ENCODE measurements at regions not wholly inside any gene's neighbourhood (a gene's known extent, or its start where the extent isn't known, plus 50 kb on each side); places are given as distances from the start of the nearest gene placed in this dataset.

DNA sequence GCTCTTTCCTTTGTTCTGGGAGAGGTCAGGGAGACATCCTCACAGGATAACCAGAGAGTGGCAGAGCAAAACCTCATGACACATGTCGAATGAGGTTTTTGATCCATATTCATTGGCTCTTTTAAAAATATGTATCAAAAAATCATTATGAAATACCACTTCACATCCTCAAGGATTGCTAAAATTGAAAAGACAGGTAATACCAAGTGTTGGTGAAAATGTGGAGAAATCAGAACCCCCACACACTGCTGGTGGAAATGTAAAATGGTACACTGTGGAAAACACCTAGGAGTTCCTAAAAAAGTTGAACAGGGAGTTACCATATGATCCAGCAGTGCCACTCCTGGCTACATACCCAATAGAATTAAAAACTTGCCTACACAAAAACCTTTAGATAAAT is 107.8 kb upstream of the ARID2 start:
- TF ChIP-seq CTCF (conservative IDR thresholded peaks at IDR 0.05; ENCODE audit: low read depth, low read length) = no peak
- H3K4me3 ChIP-seq (ENCODE audit: low read depth, low read length) = no peak overlapping the region

DNA sequence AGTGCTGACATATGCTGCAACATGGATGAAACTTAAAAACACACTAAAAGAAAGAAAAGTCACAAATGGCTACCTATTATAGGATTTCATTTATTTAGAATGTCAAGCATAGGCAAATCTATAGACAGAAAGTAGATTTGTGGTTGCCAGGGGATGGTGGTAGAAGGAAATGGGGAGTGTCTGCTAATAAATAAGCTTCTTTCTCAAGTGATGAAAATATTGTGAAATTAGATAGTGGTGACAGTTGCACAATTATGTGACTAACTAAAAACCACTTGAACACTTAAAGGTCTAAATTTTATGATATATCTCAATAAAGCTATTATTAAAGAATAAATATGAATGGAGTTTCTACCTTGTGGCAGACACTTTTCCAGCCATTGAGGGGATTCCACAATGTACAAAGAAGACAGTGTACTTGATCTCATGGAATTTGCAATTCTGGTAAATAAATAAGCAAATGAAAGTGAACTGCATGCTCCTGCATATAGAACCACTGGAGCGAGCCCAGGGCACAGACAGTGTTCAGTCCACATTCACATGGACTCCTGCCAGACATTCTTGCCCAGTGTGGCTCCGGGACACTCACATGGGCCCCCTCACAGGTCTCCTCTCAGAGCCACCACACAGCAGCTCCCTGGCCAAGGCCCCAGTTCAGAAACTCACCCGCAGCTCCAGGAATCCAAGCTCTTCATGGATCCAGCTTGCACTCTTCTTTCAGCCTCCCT is 107.1 kb upstream of the ARID2 start:
- no peak for TF ChIP-seq CTCF (conservative IDR thresholded peaks at IDR 0.05; ENCODE audit: low read depth, low read length)
- no peak overlapping the region for H3K4me3 ChIP-seq (ENCODE audit: low read depth, low read length)
- DNase-seq (ENCODE audit: low read depth) = no peak

More for the DNA sequence above, 107.8 kb upstream of the ARID2 start:
- DNase-seq (ENCODE audit: low read depth) = no peak

- no peak for TF ChIP-seq CTCF (conservative IDR thresholded peaks at IDR 0.05; ENCODE audit: low read depth, low read length)
- no peak overlapping the region for H3K4me3 ChIP-seq (ENCODE audit: low read depth, low read length)
- DNase-seq (ENCODE audit: low read depth) = no peak
Observed at GRCh38 chr12:45623221-45623620, 106.3 kb upstream of the ARID2 start.

DNA sequence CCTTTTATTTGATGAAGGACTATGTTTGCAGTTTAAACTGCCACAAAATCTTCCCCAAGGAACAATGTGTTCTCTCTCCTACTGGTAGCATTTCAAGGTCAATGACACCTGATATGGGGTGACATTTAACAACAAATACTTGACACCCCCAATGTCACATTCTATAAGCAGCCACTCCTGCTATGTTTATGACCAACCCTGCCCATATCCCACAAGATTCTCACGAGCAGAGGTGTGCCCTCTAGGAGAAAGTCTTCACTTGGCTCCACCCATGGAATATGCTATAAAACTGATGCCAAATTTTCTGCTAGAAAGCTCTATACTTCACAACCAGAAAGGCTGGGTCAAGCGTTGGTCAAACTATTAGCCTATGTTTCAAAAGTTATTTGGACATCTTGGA is 105.6 kb upstream of the ARID2 start:
- TF ChIP-seq CTCF (conservative IDR thresholded peaks at IDR 0.05; ENCODE audit: low read depth, low read length) = no peak
- no peak overlapping the region for H3K4me3 ChIP-seq (ENCODE audit: low read depth, low read length)
- DNase-seq (ENCODE audit: low read depth) = no peak

DNA sequence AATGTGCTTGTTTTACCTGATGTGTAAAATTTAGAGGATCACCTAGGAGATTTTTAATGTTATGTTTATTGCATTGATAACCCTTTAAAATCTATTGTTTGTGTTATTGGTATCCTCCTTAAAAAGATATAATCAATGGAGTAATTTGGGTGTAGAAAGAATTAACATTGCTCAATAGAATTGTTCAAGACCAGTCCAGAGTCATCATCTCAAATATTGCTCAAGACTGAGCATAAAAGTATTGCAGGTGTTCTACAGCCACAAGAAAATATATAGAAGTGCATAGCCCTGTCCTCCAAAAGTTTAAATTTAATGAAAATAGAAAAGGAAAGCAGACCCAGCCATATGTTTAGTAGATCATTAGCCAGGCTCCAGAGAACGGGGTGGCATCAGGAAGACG is 102.5 kb upstream of the ARID2 start:
- no peak overlapping the region for H3K4me3 ChIP-seq (ENCODE audit: low read depth, low read length)
- DNase-seq (ENCODE audit: low read depth) = no peak
- no peak for TF ChIP-seq CTCF (conservative IDR thresholded peaks at IDR 0.05; ENCODE audit: low read depth, low read length)

- no peak overlapping the region for H3K4me3 ChIP-seq (ENCODE audit: low read depth, low read length)
- TF ChIP-seq CTCF (conservative IDR thresholded peaks at IDR 0.05; ENCODE audit: low read depth, low read length) = no peak
- DNase-seq (ENCODE audit: low read depth) = no peak
Observed at GRCh38 chr12:45627407-45628069, 102.0 kb upstream of the ARID2 start.

DNA sequence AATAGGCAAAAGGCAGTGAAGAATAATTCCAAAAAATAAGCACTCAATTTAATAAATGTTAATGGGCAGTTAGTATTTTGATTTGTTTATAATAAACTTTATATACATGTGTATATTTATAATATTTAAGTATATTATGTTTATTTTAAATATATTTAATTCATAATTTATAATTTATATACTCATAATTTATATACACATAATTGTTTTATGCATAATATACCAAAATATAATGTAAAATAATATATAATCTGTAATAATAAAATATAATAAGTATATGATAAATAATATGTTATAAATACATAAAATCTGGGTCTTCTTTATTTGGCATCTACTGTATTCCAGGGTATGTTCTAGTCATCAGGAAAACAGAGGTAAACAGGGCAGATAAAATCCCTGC is 100.2 kb upstream of the ARID2 start:
- DNase-seq (ENCODE audit: low read depth) = no peak
- H3K4me3 ChIP-seq (ENCODE audit: low read depth, low read length) = no peak overlapping the region
- TF ChIP-seq CTCF (conservative IDR thresholded peaks at IDR 0.05; ENCODE audit: low read depth, low read length) = no peak
